ENCODE measurements at regions not wholly inside any gene's neighbourhood (a gene's known extent, or its start where the extent isn't known, plus 50 kb on each side); places are given as distances from the start of the nearest gene placed in this dataset.

GRCh38 chr14:87656315-87656714, 336.7 kb downstream of the GALC start:
- H3K9me3 Mint-ChIP-seq, result peaks cover 40% of the 10 kb centered on the region
- H3K27ac Mint-ChIP-seq, result no peak overlapping the region
- no peak for DNase-seq
- TF ChIP-seq CTCF (IDR thresholded peaks at IDR 0.05), result no peak
- H3K36me3 Mint-ChIP-seq (ENCODE audit: low read depth), result peaks cover 4% of the 10 kb centered on the region; the same call in 1 of the 2 replicates
- no peak overlapping the region for H3K4me3 Mint-ChIP-seq
- H3K27me3 Mint-ChIP-seq (ENCODE audit: insufficient read depth), result no peaks in the 10 kb centered on the region; the same call in 1 of the 2 replicates
- no peaks in the 10 kb centered on the region for H3K4me1 Mint-ChIP-seq (ENCODE audit: low read depth)

- Mint-ChIP-seq H3K4me3 (no peak overlapping the region), H3K27ac (no peak overlapping the region), H3K4me1 (ENCODE audit: low read depth) (no peaks in the 10 kb centered on the region), H3K9me3 (peaks cover 47% of the 10 kb centered on the region), H3K27me3 (ENCODE audit: insufficient read depth) (no peaks in the 10 kb centered on the region; the same call in 1 of the 2 replicates), H3K36me3 (ENCODE audit: low read depth) (peaks cover 4% of the 10 kb centered on the region; the same call in 1 of the 2 replicates)
- DNase-seq, result no peak
- TF ChIP-seq CTCF (IDR thresholded peaks at IDR 0.05), result no peak
Observed at GRCh38 chr14:87652278-87652677, 340.7 kb downstream of the GALC start.

- DNase-seq, result no peak
- Mint-ChIP-seq H3K4me1 (ENCODE audit: low read depth) (no peaks in the 10 kb centered on the region), H3K9me3 (peaks cover 52% of the 10 kb centered on the region), H3K27me3 (ENCODE audit: insufficient read depth) (no peaks in the 10 kb centered on the region), H3K27ac (no peak overlapping the region), H3K4me3 (no peak overlapping the region), H3K36me3 (ENCODE audit: low read depth) (no peaks in the 10 kb centered on the region; the same call in 1 of the 2 replicates)
- no peak for TF ChIP-seq CTCF (IDR thresholded peaks at IDR 0.05)
Observed at GRCh38 chr14:87644689-87645088, 348.3 kb downstream of the GALC start.

GRCh38 chr14:87643005-87643404, 350.0 kb downstream of the GALC start:
- no peak for TF ChIP-seq CTCF (IDR thresholded peaks at IDR 0.05)
- Mint-ChIP-seq H3K27ac (no peak overlapping the region), H3K4me3 (no peak overlapping the region), H3K9me3 (peaks cover 51% of the 10 kb centered on the region), H3K36me3 (ENCODE audit: low read depth) (no peaks in the 10 kb centered on the region), H3K27me3 (ENCODE audit: insufficient read depth) (no peaks in the 10 kb centered on the region), H3K4me1 (ENCODE audit: low read depth) (no peaks in the 10 kb centered on the region)
- no peak for DNase-seq

- peaks cover 61% of the 10 kb centered on the region for H3K9me3 Mint-ChIP-seq
- no peak for TF ChIP-seq CTCF (IDR thresholded peaks at IDR 0.05)
- no peak overlapping the region for H3K4me3 Mint-ChIP-seq
- no peak overlapping the region for H3K27ac Mint-ChIP-seq
- DNase-seq, result no peak
- H3K27me3 Mint-ChIP-seq (ENCODE audit: insufficient read depth), result no peaks in the 10 kb centered on the region
- H3K36me3 Mint-ChIP-seq (ENCODE audit: low read depth), result no peaks in the 10 kb centered on the region
- no peaks in the 10 kb centered on the region for H3K4me1 Mint-ChIP-seq (ENCODE audit: low read depth)
Observed at GRCh38 chr14:87640553-87640952, 352.4 kb downstream of the GALC start.

GRCh38 chr14:87638196-87638595, 354.8 kb downstream of the GALC start:
- Mint-ChIP-seq H3K27me3 (ENCODE audit: insufficient read depth) (no peaks in the 10 kb centered on the region), H3K4me3 (no peak overlapping the region), H3K4me1 (ENCODE audit: low read depth) (no peaks in the 10 kb centered on the region), H3K9me3 (peaks cover 75% of the 10 kb centered on the region), H3K36me3 (ENCODE audit: low read depth) (0 out of 2 replicates have a peak, but pooled peaks cover under 1% of the 10 kb centered on the region), H3K27ac (no peak overlapping the region)
- DNase-seq, result no peak
- no peak for TF ChIP-seq CTCF (IDR thresholded peaks at IDR 0.05)
